ENCODE measurements at regions not wholly inside any gene's neighbourhood (a gene's known extent, or its start where the extent isn't known, plus 50 kb on each side); places are given as distances from the start of the nearest gene placed in this dataset.

DNA sequence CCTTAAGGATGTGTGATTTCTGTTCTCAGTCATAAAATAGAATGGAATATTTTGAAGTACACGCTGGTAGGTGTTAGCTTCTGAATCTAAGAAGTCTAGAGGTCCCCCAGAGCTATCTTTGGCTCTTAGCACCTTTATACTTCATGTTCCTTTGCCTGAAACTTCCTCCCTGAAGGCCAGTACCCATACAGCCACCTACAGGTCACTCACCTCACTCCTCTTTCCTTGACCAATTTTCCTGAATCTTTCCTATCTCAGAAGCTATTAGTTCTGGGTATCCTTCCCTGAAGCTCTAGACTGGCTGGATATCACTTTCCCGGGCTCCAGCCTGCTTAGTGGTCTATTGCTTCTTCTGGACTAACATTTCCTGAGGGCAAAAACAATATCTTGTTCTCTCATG, 93.4 kb upstream of the EDNRB start:
- TF ChIP-seq, protein P1, sequence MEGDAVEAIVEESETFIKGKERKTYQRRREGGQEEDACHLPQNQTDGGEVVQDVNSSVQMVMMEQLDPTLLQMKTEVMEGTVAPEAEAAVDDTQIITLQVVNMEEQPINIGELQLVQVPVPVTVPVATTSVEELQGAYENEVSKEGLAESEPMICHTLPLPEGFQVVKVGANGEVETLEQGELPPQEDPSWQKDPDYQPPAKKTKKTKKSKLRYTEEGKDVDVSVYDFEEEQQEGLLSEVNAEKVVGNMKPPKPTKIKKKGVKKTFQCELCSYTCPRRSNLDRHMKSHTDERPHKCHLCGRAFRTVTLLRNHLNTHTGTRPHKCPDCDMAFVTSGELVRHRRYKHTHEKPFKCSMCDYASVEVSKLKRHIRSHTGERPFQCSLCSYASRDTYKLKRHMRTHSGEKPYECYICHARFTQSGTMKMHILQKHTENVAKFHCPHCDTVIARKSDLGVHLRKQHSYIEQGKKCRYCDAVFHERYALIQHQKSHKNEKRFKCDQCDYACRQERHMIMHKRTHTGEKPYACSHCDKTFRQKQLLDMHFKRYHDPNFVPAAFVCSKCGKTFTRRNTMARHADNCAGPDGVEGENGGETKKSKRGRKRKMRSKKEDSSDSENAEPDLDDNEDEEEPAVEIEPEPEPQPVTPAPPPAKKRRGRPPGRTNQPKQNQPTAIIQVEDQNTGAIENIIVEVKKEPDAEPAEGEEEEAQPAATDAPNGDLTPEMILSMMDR (conservative IDR thresholded peaks at IDR 0.05 in 1 of 2, IDR thresholded peaks at IDR 0.05 in 1 of 2; ENCODE audit: low read depth in 1 of 2, low read length in 2 of 2) = no peak
- no peak for TF ChIP-seq EZH2 (IDR thresholded peaks at IDR 0.05; ENCODE audit: low read length, missing control alignments)

Measured in fibroblast of lung (primary cell).